NCI-H1105 treated with DMSO at 0.1 percent for 48 hours (cell line): ENCODE measurements at regions not wholly inside any gene's neighbourhood (a gene's known extent, or its start where the extent isn't known, plus 50 kb on each side); places are given as distances from the start of the nearest gene placed in this dataset.

ENCODE experiments used
- DNase-seq: peaks from one replicate; lab custom pipeline; 2025; lab: John Stamatoyannopoulos, UW

GRCh38 chrX:30414144-30414543, 105.0 kb upstream of the NR0B1 start:
- DNase-seq = no peak

GRCh38 chrX:30402366-30402765, 93.2 kb upstream of the NR0B1 start:
- DNase-seq = no peak

- no peak for DNase-seq
Observed at GRCh38 chrX:30388325-30388724, 79.1 kb upstream of the NR0B1 start.

GRCh38 chrX:30373951-30374350, 64.8 kb upstream of the NR0B1 start:
- no peak for DNase-seq

GRCh38 chrX:30373479-30373878, 64.3 kb upstream of the NR0B1 start:
- DNase-seq = no peak

GRCh38 chrX:30364229-30364628, 55.0 kb upstream of the NR0B1 start:
- peak; percentile 0 for DNase-seq
